PC-3 (cell line): ENCODE measurements at regions not wholly inside any gene's neighbourhood (a gene's known extent, or its start where the extent isn't known, plus 50 kb on each side); places are given as distances from the start of the nearest gene placed in this dataset.

ENCODE experiments used
- ATAC-seq: fragments of 200-7000 bp; cut with Tn5 transposase; 2 replicates; pipeline ENCODE4 v1.9.1; 2020; ENCODE audit warnings: mild to moderate bottlenecking, moderate library complexity
- BruUV-seq: library from RNA; stranded (reverse); fragments of 400-500 nt; replicated peaks from 2 replicates; lab custom pipeline; 2021; lab: Mats Ljungman, UMichigan
- CTCF ChIA-PET: fragments of 300-600 bp; sonication (Branson Sonifier 250); formaldehyde crosslinking; loops from one replicate; lab custom pipeline; 2022; ENCODE audit warnings: antibody characterized with exemption; lab: Charles Lee
- POLR2A ChIA-PET: fragments of 300-600 bp; sonication (Branson Sonifier 250); formaldehyde crosslinking; loops from one replicate; lab custom pipeline; 2022; ENCODE audit warnings: antibody characterized with exemption; ENCODE audit not compliant: unreplicated experiment; lab: Charles Lee
- DNase-seq: peaks from one replicate; pipeline ENCODE4 v3.0.0-alpha.2; 2015
- H2AFZ ChIP-seq: fragments of 300-600 bp; sonication (generic); 2 replicates; pipeline ENCODE4 v1.6.0; 2016; ENCODE audit warnings: antibody characterized with exemption, low read length
- H3F3A ChIP-seq: fragments of 300-600 bp; sonication (generic); one replicate; pipeline ENCODE4 v1.6.0; 2017; ENCODE audit warnings: antibody characterized with exemption, low read length, control low read depth, mild to moderate bottlenecking; ENCODE audit not compliant: unreplicated experiment
- H3K27ac ChIP-seq: fragments of 300-600 bp; sonication (generic); 2 replicates; pipeline ENCODE4 v1.5.1; 2016; ENCODE audit warnings: mild to moderate bottlenecking, low read length
- H3K27me3 ChIP-seq: fragments of 300-600 bp; sonication (generic); 2 replicates; pipeline ENCODE4 v1.6.1; 2016; ENCODE audit warnings: low read length, mixed read lengths
- H3K36me3 ChIP-seq: fragments of 300-600 bp; sonication (generic); 2 replicates; pipeline ENCODE4 v1.6.1; 2016; ENCODE audit warnings: low read depth, mixed run types, low read length, mixed read lengths
- H3K4me1 ChIP-seq: fragments of 300-600 bp; sonication (generic); 2 replicates; pipeline ENCODE4 v1.5.1; 2016; ENCODE audit warnings: low read length; ENCODE audit not compliant: insufficient read depth
- H3K4me2 ChIP-seq: fragments of 300-600 bp; sonication (generic); 2 replicates; pipeline ENCODE4 v1.6.0; 2016; ENCODE audit warnings: low read length
- H3K4me3 ChIP-seq: fragments of 300-600 bp; sonication (generic); 2 replicates; pipeline ENCODE4 v1.5.1; 2016; ENCODE audit warnings: mild to moderate bottlenecking, low read length, mixed read lengths
- H3K79me2 ChIP-seq: fragments of 300-600 bp; sonication (generic); 2 replicates; pipeline ENCODE4 v1.6.1; 2017; ENCODE audit warnings: low read length, mixed read lengths
- H3K9ac ChIP-seq: fragments of 300-600 bp; sonication (generic); 2 replicates; pipeline ENCODE4 v1.6.0; 2016; ENCODE audit warnings: mild to moderate bottlenecking, low read length
- H3K9me2 ChIP-seq: fragments of 300-600 bp; sonication (generic); replicated peaks from 2 replicates; pipeline ENCODE4 v1.6.1; 2016; ENCODE audit warnings: mixed run types, low read length, mixed read lengths
- H3K9me3 ChIP-seq: fragments of 300-600 bp; sonication (generic); 2 replicates; pipeline ENCODE4 v1.6.1; 2016; ENCODE audit warnings: low read length, mixed read lengths
- H4K20me1 ChIP-seq: fragments of 300-600 bp; sonication (generic); 2 replicates; pipeline ENCODE4 v1.6.1; 2016; ENCODE audit warnings: low read length, mixed read lengths
- CTCF ChIP-seq: fragments of 300-600 bp; sonication (generic); conservative IDR thresholded peaks from 2 replicates; pipeline ENCODE4 v1.5.1; 2017; ENCODE audit warnings: antibody characterized with exemption, low read depth, mild to moderate bottlenecking, low read length
- EZH2 ChIP-seq: fragments of 300-600 bp; sonication (generic); IDR thresholded peaks from one replicate; pipeline ENCODE4 v1.6.1; 2017; ENCODE audit warnings: antibody characterized with exemption, mild to moderate bottlenecking, low read length; ENCODE audit not compliant: unreplicated experiment
- EZH2phosphoT487 ChIP-seq: fragments of 300-600 bp; sonication (generic); IDR thresholded peaks from 2 replicates; pipeline ENCODE4 v1.6.1; 2018; ENCODE audit warnings: mild to moderate bottlenecking, antibody characterized with exemption, low read length, borderline replicate concordance
- intact Hi-C: fragments of 100-400 bp; cut with micrococcal nuclease; formaldehyde crosslinking; loops from 2 replicates; pipeline ENCODE4 v1.9.0; 2023

GRCh38 chr4:96786306-96786705, 946.4 kb downstream of the PDHA2 start:
- Histone ChIP-seq H3K4me2 (no peak overlapping the region), H3K79me2 (no peaks in the 10 kb centered on the region), H4K20me1 (no peaks in the 10 kb centered on the region), H3K27me3 (no peaks in the 10 kb centered on the region), H3K9me3 (no peaks in the 10 kb centered on the region), H3F3A (no peaks in the 10 kb centered on the region), H2AFZ (no peak overlapping the region), H3K4me1 (no peaks in the 10 kb centered on the region), H3K4me3 (no peak overlapping the region), H3K36me3 (no peaks in the 10 kb centered on the region), H3K9me2 (no peaks in the 10 kb centered on the region), H3K27ac (no peak overlapping the region), H3K9ac (no peak overlapping the region)
- ATAC-seq: no peak
- no TSS peak for BruUV-seq
- intact Hi-C loops: no loop called here
- DNase-seq: no peak
- TF ChIP-seq CTCF (no peak), EZH2phosphoT487 (no peak), EZH2 (no peak)
- ChIA-PET CTCF (no interaction called here), POLR2A (no interaction called here)

- Histone ChIP-seq H3K79me2 (no peaks in the 10 kb centered on the region), H4K20me1 (no peaks in the 10 kb centered on the region), H3K4me1 (no peaks in the 10 kb centered on the region), H3K27me3 (no peaks in the 10 kb centered on the region), H3K36me3 (no peaks in the 10 kb centered on the region), H3K9ac (no peak overlapping the region), H3K9me3 (no peaks in the 10 kb centered on the region), H3K27ac (no peak overlapping the region), H3K4me2 (no peak overlapping the region), H3K9me2 (no peaks in the 10 kb centered on the region), H3F3A (no peaks in the 10 kb centered on the region), H3K4me3 (no peak overlapping the region), H2AFZ (no peak overlapping the region)
- no peak for ATAC-seq
- ChIA-PET CTCF (no interaction called here), POLR2A (no interaction called here)
- TF ChIP-seq EZH2phosphoT487: no peak
- no peak for TF ChIP-seq EZH2
- TF ChIP-seq CTCF: no peak
- no peak for DNase-seq
- intact Hi-C loops: no loop called here
- no TSS peak for BruUV-seq
Observed at GRCh38 chr4:96787766-96788165, 947.9 kb downstream of the PDHA2 start.

- H3K27me3 ChIP-seq: no peaks in the 10 kb centered on the region
- H3K9ac ChIP-seq: no peak overlapping the region
- no peak overlapping the region for H3K27ac ChIP-seq
- H2AFZ ChIP-seq: no peak overlapping the region
- no peaks in the 10 kb centered on the region for H3F3A ChIP-seq
- H3K9me2 ChIP-seq: no peaks in the 10 kb centered on the region
- ATAC-seq (no peak), DNase-seq (no peak)
- intact Hi-C loops: no loop called here
- H3K36me3 ChIP-seq: no peaks in the 10 kb centered on the region
- POLR2A ChIA-PET: no interaction called here
- no peaks in the 10 kb centered on the region for H3K79me2 ChIP-seq
- CTCF ChIA-PET: no interaction called here
- no peak for TF ChIP-seq CTCF
- TF ChIP-seq EZH2: no peak
- no peaks in the 10 kb centered on the region for H4K20me1 ChIP-seq
- H3K4me2 ChIP-seq: no peak overlapping the region
- no peaks in the 10 kb centered on the region for H3K4me1 ChIP-seq
- no peaks in the 10 kb centered on the region for H3K9me3 ChIP-seq
- BruUV-seq: no TSS peak
- no peak overlapping the region for H3K4me3 ChIP-seq
Observed at GRCh38 chr4:96809563-96809962, 969.7 kb downstream of the PDHA2 start.
